IPS DF 4.7 (cell line): ENCODE measurements at regions not wholly inside any gene's neighbourhood (a gene's known extent, or its start where the extent isn't known, plus 50 kb on each side); places are given as distances from the start of the nearest gene placed in this dataset.
"Not testable (repeated sequence)": the region's sequence is repeated elsewhere in the genome, so short reads cannot be mapped to it uniquely, and the experiment has no call there.

Experiments used
- DNase-seq: peaks from one replicate; pipeline ENCODE4 v3.0.0-alpha.2; 2013; ENCODE audit warnings: low spot score; ENCODE audit errors: extremely low read depth

DNA sequence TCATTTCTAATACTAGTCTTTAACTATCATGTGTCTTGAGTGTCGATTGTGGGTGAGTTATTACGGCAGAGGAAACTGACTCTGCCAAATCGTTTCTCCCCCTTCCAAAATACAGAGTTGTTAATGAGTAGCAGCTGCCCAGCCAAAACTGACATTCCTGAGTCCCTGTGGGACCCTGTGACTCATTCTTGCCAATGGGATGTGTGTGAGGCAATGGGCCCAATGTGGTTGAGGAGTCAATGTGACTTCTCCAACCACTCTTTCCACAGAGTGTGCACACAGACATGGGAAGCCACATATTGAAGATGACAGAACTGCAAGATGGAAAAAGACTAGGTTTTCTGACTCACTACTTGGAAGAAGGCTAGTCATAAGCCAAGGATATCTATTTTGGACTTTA lies 434.7 kb downstream of the DTWD2 start:
- DNase-seq: no peak

GRCh38 chr5:118552731-118553360 lies 435.5 kb downstream of the DTWD2 start:
- no peak for DNase-seq

- DNase-seq: no peak
Measured at GRCh38 chr5:118552146-118552545, 436.2 kb downstream of the DTWD2 start.

DNA sequence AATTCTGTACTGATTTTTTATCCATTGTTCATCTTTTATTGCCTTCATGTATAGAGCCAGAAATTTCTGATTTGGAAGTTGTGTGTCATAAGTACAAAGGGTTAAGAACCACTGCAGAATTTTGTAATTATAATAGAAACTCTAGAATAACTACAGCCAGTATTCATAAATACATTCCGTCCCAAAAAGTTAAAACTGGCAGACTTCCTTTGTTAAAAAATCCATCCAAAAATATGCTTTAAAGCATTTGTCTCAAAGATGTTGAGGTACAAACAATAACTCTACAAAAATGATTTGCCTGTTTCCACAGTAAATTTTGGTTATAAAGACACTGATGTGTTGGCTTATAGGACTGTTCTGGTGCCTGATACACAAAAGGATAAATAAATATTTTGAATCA lies 436.6 kb downstream of the DTWD2 start:
- no peak for DNase-seq

GRCh38 chr5:118551031-118551430 lies 437.3 kb downstream of the DTWD2 start:
- no peak for DNase-seq

DNA sequence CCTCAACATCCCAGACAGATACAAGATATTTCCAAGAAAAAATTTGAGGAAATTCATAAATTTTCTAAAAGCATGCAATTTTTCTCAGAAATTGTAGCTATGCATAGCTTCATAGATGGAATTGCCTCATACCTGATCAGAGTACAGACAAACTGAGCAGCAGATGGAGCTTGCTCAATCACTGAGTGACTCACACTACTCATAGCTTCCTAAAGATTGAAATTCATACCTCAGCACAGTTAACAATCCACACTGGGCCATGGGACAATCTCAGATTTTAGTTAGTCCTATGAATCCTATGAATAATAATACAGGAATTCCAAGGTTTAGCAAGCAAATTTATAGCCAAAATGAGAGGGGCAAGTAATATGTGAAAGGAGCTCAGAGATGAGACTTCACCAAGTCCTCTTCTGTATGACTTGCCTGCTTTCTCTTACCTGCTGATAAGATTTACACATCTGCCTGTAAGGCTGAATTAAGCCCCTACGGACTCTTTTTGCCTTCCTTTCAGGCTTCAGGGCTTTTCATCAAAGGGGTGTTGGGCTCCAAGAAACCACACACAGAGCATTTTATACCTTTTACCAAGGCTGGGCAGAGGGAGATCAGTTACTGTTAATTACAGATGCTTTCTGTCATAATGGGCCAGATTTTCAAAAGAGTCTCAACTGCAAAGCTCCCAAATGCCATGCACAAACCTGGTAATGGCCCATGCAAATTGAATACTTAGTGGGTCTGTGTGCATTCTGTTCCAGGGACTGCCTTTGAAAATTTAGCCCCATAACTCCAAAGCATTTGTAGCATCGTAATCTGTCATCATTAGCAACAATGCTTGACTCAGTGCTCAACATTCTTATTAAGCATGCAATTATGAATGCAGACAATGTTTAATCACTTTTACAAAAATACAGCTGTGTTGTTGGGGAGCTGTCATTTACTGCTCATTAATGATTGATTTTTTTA lies 439.3 kb downstream of the DTWD2 start:
- DNase-seq: no peak

GRCh38 chr5:118545470-118545869 lies 442.9 kb downstream of the DTWD2 start:
- DNase-seq: no peak

- no peak for DNase-seq
Measured at GRCh38 chr5:118544887-118545449, 443.4 kb downstream of the DTWD2 start.

GRCh38 chr5:118533923-118534322 lies 454.4 kb downstream of the DTWD2 start:
- DNase-seq: no peak

- DNase-seq: no peak
Measured at GRCh38 chr5:118533156-118533555, 455.2 kb downstream of the DTWD2 start.

DNA sequence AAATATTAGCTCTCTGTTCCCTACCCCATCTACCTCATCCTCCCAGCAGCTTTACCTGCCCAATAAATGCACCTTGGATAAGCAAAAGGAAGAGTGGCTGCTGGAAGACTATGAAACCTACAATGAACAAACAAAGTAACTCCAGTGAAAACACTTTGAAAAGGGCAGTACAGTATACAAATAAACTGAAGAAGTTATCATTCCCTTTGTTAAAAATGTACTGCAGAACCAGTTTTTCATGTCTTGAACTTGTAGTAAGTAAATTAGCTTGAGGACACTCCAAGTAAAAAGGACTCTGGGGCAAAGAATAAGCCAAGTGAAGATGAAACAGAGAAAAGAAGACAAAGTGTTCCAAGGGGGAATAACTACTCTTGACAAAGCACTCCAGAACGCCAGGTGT lies 457.1 kb downstream of the DTWD2 start:
- no peak for DNase-seq

GRCh38 chr5:118529361-118530144 lies 458.8 kb downstream of the DTWD2 start:
- no peak for DNase-seq

GRCh38 chr5:118522626-118523025 lies 465.7 kb downstream of the DTWD2 start:
- DNase-seq: no peak

GRCh38 chr5:118520771-118521415 lies 467.5 kb downstream of the DTWD2 start:
- no peak for DNase-seq

- DNase-seq: no peak
Measured at GRCh38 chr5:118519466-118519865, 468.9 kb downstream of the DTWD2 start.

GRCh38 chr5:118518720-118519119 lies 469.6 kb downstream of the DTWD2 start:
- no peak for DNase-seq

- no peak for DNase-seq
Measured at GRCh38 chr5:118511846-118512245, 476.5 kb downstream of the DTWD2 start.

- no peak for DNase-seq
Measured at GRCh38 chr5:118506217-118506852, 482.0 kb downstream of the DTWD2 start.

GRCh38 chr5:118502232-118502631 lies 486.1 kb downstream of the DTWD2 start:
- not testable (repeated sequence) for DNase-seq

DNA sequence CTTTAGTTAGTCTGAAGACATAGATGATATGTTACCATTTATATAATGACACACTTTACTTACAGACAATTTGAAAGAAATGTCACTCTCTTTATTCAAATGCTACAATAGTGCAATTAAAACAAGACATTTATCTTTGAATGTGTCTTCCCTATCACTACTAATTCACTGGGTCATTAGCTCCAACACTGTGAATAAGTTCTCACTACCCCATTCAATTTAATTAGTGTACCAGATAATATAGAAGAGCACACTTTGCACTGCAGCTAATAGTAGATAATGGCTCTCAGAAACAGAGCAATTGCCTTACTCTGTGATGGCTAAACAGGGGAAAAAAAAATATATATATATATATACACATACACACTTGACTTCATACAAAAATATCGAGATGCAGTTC lies 497.0 kb downstream of the DTWD2 start:
- no peak for DNase-seq
